GM12865 (cell line): ENCODE measurements at regions not wholly inside any gene's neighbourhood (a gene's known extent, or its start where the extent isn't known, plus 50 kb on each side); places are given as distances from the start of the nearest gene placed in this dataset.
A peak's percentile ranks its signal among the peaks of the same experiment; 100 is the strongest.
"Not testable (repeated sequence)": the region's sequence is repeated elsewhere in the genome, so short reads cannot be mapped to it uniquely, and the experiment has no call there.

Source experiments
- DNase-seq: peaks from one replicate; pipeline ENCODE4 v3.0.0; 2010; ENCODE audit warnings: low read depth
- H3K4me3 ChIP-seq: 2 replicates; pipeline ENCODE4 v1.5.1; 2011; ENCODE audit warnings: mild to moderate bottlenecking, low read depth, low read length, control low read depth
- CTCF ChIP-seq: IDR thresholded peaks from 2 replicates; pipeline ENCODE4 v1.5.1; 2011; ENCODE audit warnings: low read length, control low read depth, low read depth, inconsistent platforms; ENCODE audit not compliant: insufficient read depth; ENCODE audit errors: missing control alignments

- H3K4me3 ChIP-seq, DNase-seq: not testable (repeated sequence)
Measured at GRCh38 chr3:130151555-130151954, 69.9 kb downstream of the ALG1L2 start.

DNA sequence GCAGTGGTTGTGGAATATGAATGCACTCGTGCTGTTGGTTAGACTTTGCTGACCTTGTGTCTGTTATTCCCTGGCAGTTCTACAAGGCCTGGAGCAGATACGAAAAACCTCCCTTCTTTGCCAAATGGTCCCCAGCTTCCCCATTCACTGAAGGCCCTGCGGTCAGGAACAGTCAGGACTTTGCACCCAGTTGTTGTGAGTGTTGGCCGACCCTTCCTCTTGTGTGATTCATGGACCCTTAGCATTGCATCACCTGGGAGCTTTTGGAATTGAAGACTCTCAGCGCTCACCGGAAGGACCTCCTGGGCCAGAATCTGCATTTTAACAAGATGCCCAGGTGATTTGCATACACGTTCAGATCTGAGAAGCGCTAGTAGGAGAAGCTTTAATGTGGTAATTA, 71.6 kb downstream of the ALG1L2 start:
- not testable (repeated sequence) for DNase-seq

GRCh38 chr3:130155464-130155863, 73.8 kb downstream of the ALG1L2 start:
- not testable (repeated sequence) for H3K4me3 ChIP-seq, DNase-seq

More for the DNA sequence above, 71.6 kb downstream of the ALG1L2 start:
- not testable (repeated sequence) for H3K4me3 ChIP-seq

DNA sequence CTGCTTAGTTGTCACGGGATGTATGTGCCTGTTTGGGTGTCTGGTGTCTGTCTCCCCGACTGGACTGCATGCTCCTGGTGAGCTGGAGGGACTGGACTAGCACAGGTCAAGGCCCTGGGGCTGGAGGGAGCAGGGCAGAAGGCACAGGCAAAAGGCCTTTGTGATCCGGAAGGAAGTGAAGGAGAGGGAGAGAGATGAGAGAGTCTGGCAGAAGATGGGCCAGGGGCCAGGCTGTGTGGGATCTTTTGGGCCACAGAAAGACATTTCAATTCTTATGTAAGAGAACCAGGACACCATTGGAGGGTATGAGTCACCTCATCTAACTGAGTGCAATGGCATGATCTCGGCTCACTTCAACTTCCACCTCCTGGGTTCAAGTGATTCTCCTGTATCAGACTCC, 85.2 kb downstream of the ALG1L2 start:
- not testable (repeated sequence) for H3K4me3 ChIP-seq, DNase-seq

DNA sequence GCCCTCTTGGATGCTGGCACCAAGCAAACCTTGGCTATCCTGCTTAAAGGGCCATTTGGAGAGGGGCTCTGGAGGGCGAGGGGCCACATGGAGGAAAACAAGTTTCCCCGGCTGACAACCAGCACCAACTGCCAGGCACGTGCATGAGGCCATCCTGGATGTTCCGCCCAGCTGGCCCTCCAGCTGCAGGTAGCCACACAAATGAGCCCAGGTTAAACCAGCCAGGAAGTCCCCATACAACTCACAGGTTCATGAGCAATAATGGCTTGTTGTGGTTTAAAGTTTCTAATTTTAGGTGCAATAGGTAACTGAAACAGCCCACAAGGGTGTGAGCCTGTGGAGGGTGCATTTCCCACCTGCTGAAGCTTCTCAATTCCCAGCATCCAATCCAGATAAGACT, 93.6 kb downstream of the ALG1L2 start:
- DNase-seq = peak; percentile 77

DNA sequence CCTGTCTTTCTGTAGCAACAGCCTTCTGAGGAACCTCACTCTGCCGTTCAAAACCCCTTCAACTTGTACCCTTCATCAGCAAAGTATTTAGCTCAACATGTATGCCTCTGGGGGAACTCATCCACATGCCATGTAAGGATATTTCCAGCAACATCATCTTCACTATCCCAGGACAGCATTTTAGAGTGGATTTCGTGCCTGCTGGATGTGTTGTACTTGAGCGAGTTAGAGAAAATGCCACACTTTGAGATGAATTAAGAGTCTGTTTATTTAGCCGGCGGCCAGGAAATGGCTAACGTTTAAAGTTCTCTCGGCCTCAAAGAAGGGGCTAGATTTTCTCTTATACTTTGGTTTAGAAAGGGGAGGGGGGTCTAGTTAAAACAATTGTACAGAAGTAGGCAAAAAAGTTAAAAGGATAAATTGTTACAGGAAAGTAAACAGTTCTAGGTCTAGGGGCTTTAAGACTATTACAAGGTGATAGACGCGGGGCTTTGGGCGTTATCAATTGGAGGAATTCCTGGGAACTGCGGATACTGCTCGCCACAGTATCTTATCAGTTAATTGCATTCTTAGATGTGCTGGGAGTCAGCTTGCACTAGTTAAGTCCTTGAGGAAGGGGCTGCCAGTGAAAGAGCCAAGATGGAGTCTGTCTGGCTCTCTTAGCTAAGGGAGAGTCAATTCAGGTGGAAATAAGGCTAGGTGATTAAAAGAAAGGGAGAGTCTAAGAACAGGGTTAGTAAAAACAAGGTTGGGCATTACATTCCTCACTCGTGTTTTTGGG, 95.0 kb downstream of the ALG1L2 start:
- not testable (repeated sequence) for DNase-seq, H3K4me3 ChIP-seq

More for the DNA sequence above, 93.6 kb downstream of the ALG1L2 start:
- not testable (repeated sequence) for H3K4me3 ChIP-seq

DNA sequence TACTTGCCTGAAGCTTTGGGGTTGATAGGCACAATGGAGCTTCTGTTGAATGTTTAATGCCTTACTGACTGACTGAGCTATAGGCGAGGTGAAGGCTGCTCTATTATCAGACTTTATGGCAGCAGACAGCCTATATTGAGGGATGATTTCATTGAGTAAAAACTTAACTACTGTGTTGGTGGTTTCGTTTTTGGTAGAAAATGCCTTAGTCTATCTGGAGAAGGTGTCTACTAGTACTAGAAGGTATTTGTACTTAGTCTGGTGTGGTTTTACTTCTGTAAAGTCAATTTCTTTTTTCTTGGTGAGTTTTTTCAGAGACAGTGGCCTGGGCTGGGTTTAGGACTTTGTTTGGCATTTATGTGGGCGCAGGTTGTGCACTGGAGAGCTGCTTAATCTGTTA, 97.2 kb downstream of the ALG1L2 start:
- H3K4me3 ChIP-seq = not testable (repeated sequence)
- peak; percentile 58 for DNase-seq

DNA sequence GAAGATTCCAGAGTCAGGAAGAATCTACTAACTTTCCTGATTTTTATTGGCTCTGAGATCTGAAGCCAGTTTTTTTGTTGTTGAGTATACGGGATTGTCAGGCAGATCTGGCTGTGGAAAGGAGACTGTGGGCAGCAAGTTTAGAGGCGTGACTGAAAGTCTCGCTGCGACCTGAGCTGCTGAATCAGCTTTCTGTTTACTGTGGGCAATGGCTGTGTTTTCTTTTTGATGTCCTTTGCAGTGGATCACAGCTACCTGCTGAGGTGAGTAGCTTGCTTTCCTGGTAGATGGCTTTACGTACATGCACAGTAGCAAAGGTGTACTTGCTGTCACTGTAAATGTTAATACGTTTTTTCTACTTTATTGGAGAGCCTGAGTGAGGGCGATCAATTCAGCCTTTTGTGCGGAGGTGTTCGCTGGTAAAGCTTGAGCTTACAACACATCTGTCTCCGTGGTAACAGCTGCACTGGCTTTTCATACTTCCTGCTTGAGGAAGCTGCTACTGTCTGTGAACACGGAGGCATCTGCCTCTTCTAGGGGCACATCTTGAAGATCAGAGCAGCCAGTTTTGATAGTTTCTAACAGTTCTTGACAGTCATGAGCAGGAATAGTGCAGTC, 97.8 kb downstream of the ALG1L2 start:
- peak; percentile 50 for DNase-seq

GRCh38 chr3:130182475-130182874, 100.8 kb downstream of the ALG1L2 start:
- DNase-seq = not testable (repeated sequence)

More for the DNA sequence above, 97.8 kb downstream of the ALG1L2 start:
- H3K4me3 ChIP-seq = peak overlapping the region; percentile 38

GRCh38 chr3:130183689-130184088, 102.1 kb downstream of the ALG1L2 start:
- H3K4me3 ChIP-seq, DNase-seq: not testable (repeated sequence)

More at GRCh38 chr3:130182475-130182874, 100.8 kb downstream of the ALG1L2 start:
- H3K4me3 ChIP-seq = not testable (repeated sequence)

DNA sequence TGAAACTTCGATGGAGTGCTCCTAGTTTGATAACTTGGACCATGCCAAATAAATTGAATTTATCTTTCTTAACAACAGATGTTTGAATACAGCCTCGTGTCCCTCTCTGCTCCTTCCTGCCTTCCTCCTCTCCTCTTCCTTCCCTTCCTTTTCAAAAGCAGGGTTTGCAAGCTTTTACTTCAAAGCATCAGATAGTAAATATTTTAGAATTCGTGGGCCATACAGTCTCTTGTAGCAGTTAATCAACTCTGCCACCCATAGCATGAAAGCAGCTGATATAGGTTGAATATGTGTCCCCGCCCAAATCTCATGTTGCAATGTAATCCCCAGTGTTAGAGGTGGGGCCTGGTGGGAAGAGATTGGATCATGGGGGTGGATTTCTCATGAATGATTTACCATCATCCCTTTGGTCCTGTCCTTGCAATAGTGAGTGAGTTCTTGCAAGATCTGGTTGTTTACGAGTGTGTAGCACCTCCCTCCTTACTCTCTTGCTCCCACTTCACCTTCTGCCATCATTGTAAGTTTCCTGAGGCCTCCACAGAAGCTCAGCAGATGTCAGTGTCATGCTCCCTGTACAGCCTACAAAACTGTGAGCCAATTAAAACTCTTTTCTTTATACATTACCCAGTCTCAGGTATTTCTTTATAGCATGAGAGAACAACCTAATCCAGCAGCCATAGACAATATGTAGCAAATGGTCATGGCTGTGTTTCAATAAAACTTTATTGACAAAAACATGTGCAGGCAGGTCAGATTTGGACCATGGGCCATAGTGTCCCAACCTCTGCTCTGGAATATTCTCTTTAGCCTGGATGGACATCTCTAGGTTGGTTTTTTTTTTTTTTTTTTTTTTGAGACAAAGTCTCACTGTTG, 102.8 kb downstream of the ALG1L2 start:
- H3K4me3 ChIP-seq, DNase-seq: not testable (repeated sequence)

- not testable (repeated sequence) for DNase-seq, H3K4me3 ChIP-seq
Measured at GRCh38 chr3:130201272-130201671, 119.6 kb downstream of the ALG1L2 start.

- not testable (repeated sequence) for H3K4me3 ChIP-seq, DNase-seq
Measured at GRCh38 chr3:130203633-130204032, 122.0 kb downstream of the ALG1L2 start.

- no peak overlapping the region for H3K4me3 ChIP-seq
- no peak for TF ChIP-seq CTCF
- DNase-seq = no peak
Measured at GRCh38 chr3:130227540-130227939, 117.9 kb upstream of the COL6A5 start.
